GM21825 (cell line): ENCODE measurements at regions not wholly inside any gene's neighbourhood (a gene's known extent, or its start where the extent isn't known, plus 50 kb on each side); places are given as distances from the start of the nearest gene placed in this dataset.
"Not testable (repeated sequence)": the region's sequence is repeated elsewhere in the genome, so short reads cannot be mapped to it uniquely, and the experiment has no call there.

ENCODE experiments used
- ATAC-seq: cut with Tn5 transposase; IDR thresholded peaks from one replicate; pipeline ENCODE4 v1.9.1; 2021; ENCODE audit warnings: mild to moderate bottlenecking, moderate library complexity; ENCODE audit not compliant: unreplicated experiment

GRCh38 chr6:139699335-139699734 lies 324.9 kb upstream of the CITED2 start:
- ATAC-seq: no peak

- ATAC-seq: no peak
These were observed 324.2 kb upstream of the CITED2 start for GRCh38 chr6:139698526-139699176.

- ATAC-seq: not testable (repeated sequence)
These were observed 323.4 kb upstream of the CITED2 start for GRCh38 chr6:139697856-139698255.

GRCh38 chr6:139696991-139697390 lies 322.5 kb upstream of the CITED2 start:
- ATAC-seq: not testable (repeated sequence)

- ATAC-seq: no peak
These were observed 320.9 kb upstream of the CITED2 start for GRCh38 chr6:139695361-139695760.

- ATAC-seq: no peak
These were observed 319.3 kb upstream of the CITED2 start for GRCh38 chr6:139693735-139694134.

GRCh38 chr6:139690007-139690406 lies 315.6 kb upstream of the CITED2 start:
- no peak for ATAC-seq

GRCh38 chr6:139687055-139687454 lies 312.6 kb upstream of the CITED2 start:
- ATAC-seq: no peak

GRCh38 chr6:139686308-139686707 lies 311.9 kb upstream of the CITED2 start:
- no peak for ATAC-seq

- no peak for ATAC-seq
These were observed 310.6 kb upstream of the CITED2 start for GRCh38 chr6:139685009-139685408.

- ATAC-seq: no peak
These were observed 306.4 kb upstream of the CITED2 start for GRCh38 chr6:139680819-139681218.

- no peak for ATAC-seq
These were observed 305.2 kb upstream of the CITED2 start for GRCh38 chr6:139679516-139680179.

GRCh38 chr6:139676718-139677117 lies 302.3 kb upstream of the CITED2 start:
- no peak for ATAC-seq

GRCh38 chr6:139666284-139666683 lies 291.8 kb upstream of the CITED2 start:
- no peak for ATAC-seq

- ATAC-seq: no peak
These were observed 289.5 kb upstream of the CITED2 start for GRCh38 chr6:139663996-139664395.

- ATAC-seq: no peak
These were observed 285.3 kb upstream of the CITED2 start for GRCh38 chr6:139659711-139660110.

- ATAC-seq: no peak
These were observed 284.7 kb upstream of the CITED2 start for GRCh38 chr6:139659196-139659595.

- no peak for ATAC-seq
These were observed 282.7 kb upstream of the CITED2 start for GRCh38 chr6:139657119-139657518.

GRCh38 chr6:139655783-139656705 lies 281.6 kb upstream of the CITED2 start:
- no peak for ATAC-seq

GRCh38 chr6:139654888-139655782 lies 280.7 kb upstream of the CITED2 start:
- ATAC-seq: no peak

GRCh38 chr6:139654309-139654708 lies 279.9 kb upstream of the CITED2 start:
- ATAC-seq: no peak
